ENCODE measurements at regions not wholly inside any gene's neighbourhood (a gene's known extent, or its start where the extent isn't known, plus 50 kb on each side); places are given as distances from the start of the nearest gene placed in this dataset.

GRCh38 chr1:221206076-221206475, 326.8 kb downstream of the HLX start:
- H3K4me3 ChIP-seq (ENCODE audit: low read depth, low read length): no peak overlapping the region
- TF ChIP-seq CTCF (IDR thresholded peaks at IDR 0.05; ENCODE audit: insufficient read depth, low read length): no peak
- peak; percentile 54 for DNase-seq (ENCODE audit: low read depth)

- DNase-seq (ENCODE audit: low read depth): no peak
- no peak overlapping the region for H3K4me3 ChIP-seq (ENCODE audit: low read depth, low read length)
- TF ChIP-seq CTCF (IDR thresholded peaks at IDR 0.05; ENCODE audit: insufficient read depth, low read length): no peak
Observed at GRCh38 chr1:221212926-221213325, 333.7 kb downstream of the HLX start.

- peak; percentile 14 for DNase-seq (ENCODE audit: low read depth)
- no peak overlapping the region for H3K4me3 ChIP-seq (ENCODE audit: low read depth, low read length)
- no peak for TF ChIP-seq CTCF (IDR thresholded peaks at IDR 0.05; ENCODE audit: insufficient read depth, low read length)
Observed at GRCh38 chr1:221217029-221217428, 337.8 kb downstream of the HLX start.

- DNase-seq (ENCODE audit: low read depth): no peak
- H3K4me3 ChIP-seq (ENCODE audit: low read depth, low read length): no peak overlapping the region
- TF ChIP-seq CTCF (IDR thresholded peaks at IDR 0.05; ENCODE audit: insufficient read depth, low read length): no peak
Observed at GRCh38 chr1:221223281-221223680, 344.0 kb downstream of the HLX start.

- H3K4me3 ChIP-seq (ENCODE audit: low read depth, low read length): no peak overlapping the region
- DNase-seq (ENCODE audit: low read depth): no peak
- no peak for TF ChIP-seq CTCF (IDR thresholded peaks at IDR 0.05; ENCODE audit: insufficient read depth, low read length)
Observed at GRCh38 chr1:221227460-221227859, 348.2 kb downstream of the HLX start.

GRCh38 chr1:221227872-221228337, 348.7 kb downstream of the HLX start:
- no peak for DNase-seq (ENCODE audit: low read depth)
- H3K4me3 ChIP-seq (ENCODE audit: low read depth, low read length): no peak overlapping the region
- no peak for TF ChIP-seq CTCF (IDR thresholded peaks at IDR 0.05; ENCODE audit: insufficient read depth, low read length)

- H3K4me3 ChIP-seq (ENCODE audit: low read depth, low read length): no peak overlapping the region
- DNase-seq (ENCODE audit: low read depth): no peak
- no peak for TF ChIP-seq CTCF (IDR thresholded peaks at IDR 0.05; ENCODE audit: insufficient read depth, low read length)
Observed at GRCh38 chr1:221228594-221228993, 349.4 kb downstream of the HLX start.

Measured in fibroblast of the aortic adventitia (primary cell).